Tibial nerve (tissue), 4 donors: ENCODE measurements at regions not wholly inside any gene's neighbourhood (a gene's known extent, or its start where the extent isn't known, plus 50 kb on each side); places are given as distances from the start of the nearest gene placed in this dataset.

Source experiments
- EP300 ChIP-seq, 2 donors: sonication (generic); formaldehyde crosslinking; IDR thresholded peaks; one replicate each; pipeline ENCODE4 v1.6.1; 2017; ENCODE audit warnings: antibody characterized with exemption in 2 of 2, mild to moderate bottlenecking in 1 of 2
- POLR2A ChIP-seq, 2 donors: fragments of 450-650 bp; IDR thresholded peaks; one replicate each; pipeline ENCODE4 v1.6.1; 2017; ENCODE audit warnings: antibody characterized with exemption in 2 of 2, mild to moderate bottlenecking in 2 of 2, moderate library complexity in 2 of 2
- TF ChIP-seq, protein P1 (sequence below), 5 experiments: fragments of 200-600 bp in 3 of 5; fragments of 450-650 bp in 2 of 5; sonication (generic) in 3 of 5; IDR thresholded peaks; one replicate each; pipeline ENCODE4 v1.5.1; 2016 to 2019; ENCODE audit warnings: antibody characterized with exemption in 5 of 5, mild to moderate bottlenecking in 3 of 5, moderate library complexity in 2 of 5

DNA sequence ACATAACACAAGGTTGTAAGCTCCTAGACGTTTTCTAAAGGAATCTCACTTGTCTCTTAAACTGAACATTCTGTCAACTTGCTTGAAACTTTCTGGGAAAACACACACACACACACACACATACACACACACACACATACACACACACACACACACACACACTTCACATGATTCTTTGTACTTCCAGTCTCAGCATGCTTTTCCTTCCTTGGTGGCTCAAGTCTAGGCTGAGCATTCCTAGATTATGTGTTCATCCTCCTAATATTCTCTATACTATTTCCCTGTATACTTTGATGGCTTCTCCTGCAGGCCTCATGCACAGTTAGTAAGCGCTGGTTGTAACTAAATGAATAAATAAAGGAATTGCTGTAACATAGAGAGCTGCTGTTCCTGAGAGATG lies 372.1 kb downstream of the PTPRC start:
- TF ChIP-seq, protein P1, sequence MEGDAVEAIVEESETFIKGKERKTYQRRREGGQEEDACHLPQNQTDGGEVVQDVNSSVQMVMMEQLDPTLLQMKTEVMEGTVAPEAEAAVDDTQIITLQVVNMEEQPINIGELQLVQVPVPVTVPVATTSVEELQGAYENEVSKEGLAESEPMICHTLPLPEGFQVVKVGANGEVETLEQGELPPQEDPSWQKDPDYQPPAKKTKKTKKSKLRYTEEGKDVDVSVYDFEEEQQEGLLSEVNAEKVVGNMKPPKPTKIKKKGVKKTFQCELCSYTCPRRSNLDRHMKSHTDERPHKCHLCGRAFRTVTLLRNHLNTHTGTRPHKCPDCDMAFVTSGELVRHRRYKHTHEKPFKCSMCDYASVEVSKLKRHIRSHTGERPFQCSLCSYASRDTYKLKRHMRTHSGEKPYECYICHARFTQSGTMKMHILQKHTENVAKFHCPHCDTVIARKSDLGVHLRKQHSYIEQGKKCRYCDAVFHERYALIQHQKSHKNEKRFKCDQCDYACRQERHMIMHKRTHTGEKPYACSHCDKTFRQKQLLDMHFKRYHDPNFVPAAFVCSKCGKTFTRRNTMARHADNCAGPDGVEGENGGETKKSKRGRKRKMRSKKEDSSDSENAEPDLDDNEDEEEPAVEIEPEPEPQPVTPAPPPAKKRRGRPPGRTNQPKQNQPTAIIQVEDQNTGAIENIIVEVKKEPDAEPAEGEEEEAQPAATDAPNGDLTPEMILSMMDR (IDR thresholded peaks at IDR 0.05) = no peak
- TF ChIP-seq POLR2A (IDR thresholded peaks at IDR 0.05) (no peak), EP300 (IDR thresholded peaks at IDR 0.05) (no peak)
